T-helper 17 cell (primary cell): ENCODE measurements at regions not wholly inside any gene's neighbourhood (a gene's known extent, or its start where the extent isn't known, plus 50 kb on each side); places are given as distances from the start of the nearest gene placed in this dataset.

Experiments
- ATAC-seq: fragments of 150-1000 bp; cut with Tn5 transposase; 2 replicates; pipeline ENCODE4 v1.10.0; 2021; ENCODE audit warnings: mild to moderate bottlenecking, moderate library complexity
- DNase-seq, 3 donors: peaks; one replicate each; pipeline versions ENCODE4 v3.0.0 to v3.0.0-alpha.2; 2020 to 2021
- H3K9me3 ChIP-seq: one replicate; pipeline ENCODE4 v1.7.0; 2013; ENCODE audit warnings: low read length, mild to moderate bottlenecking; ENCODE audit not compliant: control insufficient read depth, poor library complexity, severe bottlenecking
- H3K27ac Mint-ChIP-seq: one replicate; pipeline ENCODE4 v1.8.0; 2022; ENCODE audit warnings: mild to moderate bottlenecking, moderate library complexity, mixed read lengths
- H3K27me3 Mint-ChIP-seq: one replicate; pipeline ENCODE4 v1.8.0; 2022; ENCODE audit warnings: mixed read lengths
- H3K36me3 Mint-ChIP-seq: one replicate; pipeline ENCODE4 v1.8.0; 2022; ENCODE audit warnings: low read depth, mixed read lengths
- H3K4me1 Mint-ChIP-seq: one replicate; pipeline ENCODE4 v1.8.0; 2022; ENCODE audit warnings: mild to moderate bottlenecking, mixed read lengths
- H3K4me3 Mint-ChIP-seq: one replicate; pipeline ENCODE4 v1.8.0; 2022; ENCODE audit warnings: mild to moderate bottlenecking, moderate library complexity, mixed read lengths

DNA sequence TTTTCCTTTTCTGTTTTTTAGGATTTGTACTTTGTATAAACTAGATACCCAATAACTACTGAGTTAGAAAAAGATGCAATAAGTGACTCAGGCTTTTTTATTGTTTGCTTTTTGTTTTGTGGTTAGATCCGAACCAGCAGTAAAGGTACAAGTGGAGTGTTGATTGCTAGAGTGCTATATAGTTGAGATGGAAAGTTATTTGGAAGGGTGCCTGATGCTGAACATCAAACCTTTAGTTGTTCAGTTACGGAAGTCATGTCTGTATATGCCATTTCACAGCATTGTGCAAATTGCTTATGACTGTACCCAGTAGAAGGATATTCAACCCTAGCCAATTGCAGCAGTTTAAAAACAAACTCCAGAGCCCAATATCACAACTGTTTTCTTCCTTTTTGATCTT, 285.1 kb downstream of the MAT2B start:
- Mint-ChIP-seq H3K4me1 (no peaks in the 10 kb centered on the region), H3K36me3 (no peaks in the 10 kb centered on the region), H3K27ac (no peak overlapping the region), H3K27me3 (no peaks in the 10 kb centered on the region), H3K4me3 (no peak overlapping the region)
- DNase-seq (no peak), ATAC-seq (no peak)
- H3K9me3 ChIP-seq, result no peaks in the 10 kb centered on the region

DNA sequence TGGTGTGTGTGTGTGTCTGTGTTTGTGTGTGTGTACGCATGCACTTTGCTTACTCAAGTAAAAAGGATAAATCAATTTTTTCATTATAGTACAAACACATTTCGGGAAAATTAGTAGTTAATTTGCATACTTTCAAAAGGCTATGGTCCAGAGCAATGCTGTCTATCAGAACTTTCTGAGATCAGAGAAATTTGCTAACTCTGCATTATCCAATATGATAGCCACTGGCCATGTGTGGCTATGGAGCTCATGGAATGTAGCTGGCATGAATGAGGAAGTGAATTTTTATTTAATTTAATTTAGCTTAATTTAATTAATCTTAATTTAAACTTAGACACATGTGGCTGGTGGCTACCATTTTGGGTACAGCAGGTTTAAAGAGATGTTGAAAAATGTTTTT, 289.6 kb downstream of the MAT2B start:
- no peak for ATAC-seq
- Mint-ChIP-seq H3K4me1 (no peaks in the 10 kb centered on the region), H3K36me3 (no peaks in the 10 kb centered on the region), H3K27ac (no peak overlapping the region), H3K4me3 (no peak overlapping the region), H3K27me3 (no peaks in the 10 kb centered on the region)
- no peak for DNase-seq
- no peaks in the 10 kb centered on the region for H3K9me3 ChIP-seq

DNA sequence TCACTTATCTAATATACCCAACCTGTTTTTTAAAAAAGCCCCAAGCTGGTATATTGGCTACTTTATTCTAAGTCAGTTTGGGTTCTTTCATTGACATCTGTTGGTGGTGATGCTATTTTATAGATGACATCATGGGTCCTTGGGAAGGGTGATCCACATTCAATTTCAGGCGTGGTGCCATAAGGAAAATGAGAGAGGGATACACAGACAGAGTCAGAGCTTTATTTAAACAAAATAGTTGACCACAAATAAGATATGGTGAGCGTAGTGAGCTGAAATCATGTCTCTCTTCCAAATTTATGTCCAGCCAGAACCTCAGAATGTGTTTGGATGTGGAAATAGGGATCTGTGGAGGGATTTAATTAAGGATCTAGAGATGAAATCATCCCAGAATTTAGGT, 302.4 kb downstream of the MAT2B start:
- H3K4me1 Mint-ChIP-seq, result no peaks in the 10 kb centered on the region
- DNase-seq (no peak), ATAC-seq (no peak)
- H3K36me3 Mint-ChIP-seq, result no peaks in the 10 kb centered on the region
- no peak overlapping the region for H3K4me3 Mint-ChIP-seq
- H3K9me3 ChIP-seq, result no peaks in the 10 kb centered on the region
- H3K27me3 Mint-ChIP-seq, result no peaks in the 10 kb centered on the region
- no peak overlapping the region for H3K27ac Mint-ChIP-seq

DNA sequence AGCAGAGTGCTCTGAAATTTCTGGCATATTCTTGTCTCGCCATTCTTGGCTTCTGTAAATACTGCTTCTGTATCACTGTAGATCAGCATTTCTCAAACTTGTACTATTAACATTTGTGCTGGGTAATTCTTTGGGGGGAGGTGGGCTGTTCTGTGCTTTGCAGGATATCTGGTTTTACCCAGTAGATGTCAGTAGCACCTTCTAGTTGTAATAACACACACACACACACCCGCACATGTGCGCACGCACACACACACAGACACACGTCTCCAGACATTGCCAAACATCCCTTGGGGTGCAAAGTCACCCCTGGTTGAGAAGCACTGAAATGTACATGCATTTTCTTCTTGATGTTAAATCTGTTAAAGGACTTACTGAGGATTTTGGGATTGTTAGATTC, 304.1 kb downstream of the MAT2B start:
- H3K36me3 Mint-ChIP-seq, result no peaks in the 10 kb centered on the region
- H3K27ac Mint-ChIP-seq, result no peak overlapping the region
- ATAC-seq (no peak), DNase-seq (no peak)
- no peaks in the 10 kb centered on the region for H3K27me3 Mint-ChIP-seq
- no peaks in the 10 kb centered on the region for H3K4me1 Mint-ChIP-seq
- no peaks in the 10 kb centered on the region for H3K9me3 ChIP-seq
- no peak overlapping the region for H3K4me3 Mint-ChIP-seq

DNA sequence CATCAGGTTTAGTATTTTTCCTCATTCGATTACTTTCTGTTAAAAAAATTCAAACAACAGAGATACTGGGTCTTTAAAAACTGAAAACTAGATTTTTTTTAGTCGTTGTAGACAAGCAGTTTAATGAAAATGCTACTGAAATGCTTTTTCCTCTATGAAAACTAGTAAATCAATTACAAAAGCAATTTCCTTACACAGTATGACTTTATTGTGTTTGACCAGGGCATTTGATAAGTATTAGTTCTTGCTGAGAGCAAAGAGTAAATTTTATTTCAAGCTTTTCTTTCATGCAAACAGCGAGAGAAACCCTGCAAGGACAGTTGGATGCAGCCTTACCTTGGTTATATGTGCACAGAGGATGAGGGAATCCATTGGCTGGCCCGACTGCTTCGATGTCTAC, 308.5 kb downstream of the MAT2B start:
- no peaks in the 10 kb centered on the region for H3K4me1 Mint-ChIP-seq
- no peak overlapping the region for H3K4me3 Mint-ChIP-seq
- no peak for DNase-seq
- no peaks in the 10 kb centered on the region for H3K9me3 ChIP-seq
- no peak overlapping the region for H3K27ac Mint-ChIP-seq
- no peaks in the 10 kb centered on the region for H3K27me3 Mint-ChIP-seq
- no peaks in the 10 kb centered on the region for H3K36me3 Mint-ChIP-seq
- ATAC-seq, result no peak

DNA sequence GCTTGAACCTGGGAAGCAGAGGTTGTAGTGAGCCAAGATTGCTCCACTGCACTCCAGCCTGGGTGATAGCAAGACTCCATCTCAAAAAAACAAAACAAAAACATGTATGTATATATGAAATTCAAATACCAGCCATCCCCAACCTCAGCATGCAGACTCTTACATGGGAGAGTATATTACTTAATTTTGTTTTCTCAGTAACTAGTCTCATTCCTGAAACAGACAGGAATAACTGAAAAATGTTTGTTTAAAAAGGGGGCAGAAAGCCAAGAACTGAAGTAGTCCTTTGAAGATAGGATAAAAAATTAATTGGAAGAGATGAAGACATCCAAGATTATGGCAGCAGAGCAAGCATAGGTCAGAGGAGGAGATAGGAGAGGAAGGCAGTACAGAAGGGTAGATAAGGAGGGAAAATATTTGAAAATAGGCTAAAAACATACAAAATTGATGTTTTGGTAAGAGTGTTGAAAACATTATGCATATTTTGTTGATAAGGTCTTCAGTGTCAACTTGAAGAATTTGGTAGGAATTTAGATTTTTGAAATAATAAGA, 309.9 kb downstream of the MAT2B start:
- H3K27me3 Mint-ChIP-seq, result no peaks in the 10 kb centered on the region
- H3K4me3 Mint-ChIP-seq, result no peak overlapping the region
- no peak for ATAC-seq

DNA sequence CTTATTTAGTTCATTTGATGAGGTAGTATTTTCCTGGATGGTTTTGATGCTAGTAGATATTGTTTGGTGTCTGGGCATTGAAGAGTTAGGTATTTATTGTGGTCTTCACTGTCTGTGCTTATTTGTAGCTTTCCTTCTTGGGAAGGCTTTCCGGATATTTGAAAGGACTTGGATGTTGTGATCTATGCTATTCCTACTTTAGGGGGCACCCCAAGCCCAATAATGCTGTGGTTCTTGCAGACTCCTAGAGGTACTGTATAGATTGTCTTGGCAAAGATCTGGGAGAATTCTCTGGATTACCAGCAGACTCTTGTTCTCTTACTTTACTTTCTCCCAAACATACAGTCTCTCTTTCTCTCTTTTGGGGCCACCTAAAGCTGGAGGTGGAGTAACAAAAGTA, 315.7 kb downstream of the MAT2B start:
- H3K36me3 Mint-ChIP-seq, result no peaks in the 10 kb centered on the region
- DNase-seq (no peak), ATAC-seq (no peak)
- peaks cover 2% of the 10 kb centered on the region for H3K9me3 ChIP-seq
- no peaks in the 10 kb centered on the region for H3K27me3 Mint-ChIP-seq
- no peak overlapping the region for H3K27ac Mint-ChIP-seq
- H3K4me1 Mint-ChIP-seq, result no peaks in the 10 kb centered on the region
- no peak overlapping the region for H3K4me3 Mint-ChIP-seq

More for the DNA sequence above, 309.9 kb downstream of the MAT2B start:
- Mint-ChIP-seq H3K4me1 (no peaks in the 10 kb centered on the region), H3K36me3 (no peaks in the 10 kb centered on the region), H3K27ac (no peak overlapping the region)
- H3K9me3 ChIP-seq, result peaks cover 2% of the 10 kb centered on the region
- no peak for DNase-seq

DNA sequence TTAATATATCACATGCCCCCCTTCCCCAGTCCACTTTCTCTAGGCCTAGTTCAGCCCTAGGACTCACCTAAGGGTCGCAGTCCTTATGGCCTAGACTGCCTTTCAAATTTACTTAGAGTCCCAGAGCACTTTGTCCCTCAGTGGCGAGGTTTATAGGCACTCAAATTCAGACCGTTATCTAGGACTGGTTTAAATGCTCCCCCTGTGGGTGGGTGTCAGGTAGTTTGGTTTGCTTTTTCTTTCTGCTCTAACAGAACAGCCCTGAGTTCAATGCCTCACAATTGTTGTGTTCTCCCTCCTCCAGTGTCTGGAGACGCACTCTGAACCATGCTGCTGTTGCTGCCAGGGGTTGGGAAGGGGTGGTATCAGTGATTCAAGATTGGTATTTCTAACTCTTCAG, 317.1 kb downstream of the MAT2B start:
- no peak for DNase-seq
- H3K27ac Mint-ChIP-seq, result no peak overlapping the region
- H3K36me3 Mint-ChIP-seq, result no peaks in the 10 kb centered on the region
- H3K27me3 Mint-ChIP-seq, result no peaks in the 10 kb centered on the region
- no peaks in the 10 kb centered on the region for H3K4me1 Mint-ChIP-seq
- no peak overlapping the region for H3K4me3 Mint-ChIP-seq
- ATAC-seq, result no peak
- peaks cover 2% of the 10 kb centered on the region for H3K9me3 ChIP-seq

DNA sequence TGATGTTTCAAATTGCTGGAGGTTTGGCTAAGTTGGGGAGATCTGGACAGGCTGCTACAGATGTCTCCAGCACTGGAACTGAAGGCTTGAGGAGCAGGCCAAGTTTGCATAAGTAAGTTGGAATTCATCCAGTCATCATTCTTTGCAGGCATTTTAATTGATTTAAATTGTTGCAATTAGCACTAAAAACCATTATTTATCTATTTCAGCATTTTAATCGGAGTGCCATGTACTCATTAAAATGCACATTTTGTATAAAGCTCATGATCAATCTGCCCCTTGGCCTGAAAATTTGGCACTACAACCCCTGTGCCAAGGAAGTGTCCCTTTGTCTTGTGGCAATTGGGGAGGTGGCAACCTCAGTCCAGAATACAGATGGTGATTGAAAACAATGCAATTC, 320.2 kb downstream of the MAT2B start:
- Mint-ChIP-seq H3K27me3 (no peaks in the 10 kb centered on the region), H3K4me3 (no peak overlapping the region), H3K27ac (no peak overlapping the region), H3K4me1 (no peaks in the 10 kb centered on the region), H3K36me3 (no peaks in the 10 kb centered on the region)
- no peaks in the 10 kb centered on the region for H3K9me3 ChIP-seq
- ATAC-seq (no peak), DNase-seq (no peak)

DNA sequence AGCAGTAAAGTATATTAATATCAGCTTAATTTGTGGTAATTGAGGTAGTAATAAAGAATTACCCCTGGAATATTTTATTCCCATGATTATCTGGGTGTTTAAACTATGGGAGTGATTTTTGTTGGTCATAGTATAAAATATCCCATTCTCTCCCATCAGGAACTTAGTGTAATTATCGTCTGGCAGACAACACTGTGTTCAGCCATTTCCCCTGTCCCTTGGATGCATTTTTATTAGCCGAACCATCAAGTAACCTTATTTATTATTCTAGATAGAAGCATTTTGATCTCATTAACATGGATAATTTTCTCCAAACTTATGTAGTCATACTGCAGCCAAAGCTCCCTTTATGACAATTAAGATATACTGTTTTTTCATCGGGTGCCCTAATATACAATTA, 320.8 kb downstream of the MAT2B start:
- no peak for DNase-seq
- ATAC-seq, result no peak
- no peaks in the 10 kb centered on the region for H3K9me3 ChIP-seq
- Mint-ChIP-seq H3K27me3 (no peaks in the 10 kb centered on the region), H3K36me3 (no peaks in the 10 kb centered on the region), H3K27ac (no peak overlapping the region), H3K4me3 (no peak overlapping the region), H3K4me1 (no peaks in the 10 kb centered on the region)

DNA sequence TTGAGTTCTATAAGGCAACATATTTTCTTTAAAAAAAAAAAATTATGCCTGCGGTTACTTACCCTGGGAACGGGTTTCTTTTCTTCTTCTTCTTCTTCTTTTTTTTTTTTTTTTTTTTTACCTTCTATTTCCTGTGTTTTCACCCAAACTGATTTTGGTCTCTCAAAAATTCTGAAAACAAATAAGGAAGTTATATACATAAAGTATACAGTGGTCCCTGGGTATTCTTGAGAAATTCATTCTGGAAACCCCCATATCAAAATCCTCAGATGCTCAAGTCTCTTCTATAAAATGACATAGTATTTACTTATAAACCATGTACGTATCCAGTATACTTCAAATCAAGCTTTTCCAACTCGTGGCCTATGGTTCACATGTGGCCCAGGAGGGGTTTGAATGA, 326.7 kb downstream of the MAT2B start:
- no peaks in the 10 kb centered on the region for H3K4me1 Mint-ChIP-seq
- no peaks in the 10 kb centered on the region for H3K36me3 Mint-ChIP-seq
- no peak overlapping the region for H3K27ac Mint-ChIP-seq
- H3K9me3 ChIP-seq, result no peaks in the 10 kb centered on the region
- no peak for ATAC-seq
- H3K27me3 Mint-ChIP-seq, result no peaks in the 10 kb centered on the region
- no peak overlapping the region for H3K4me3 Mint-ChIP-seq
- DNase-seq, result no peak

DNA sequence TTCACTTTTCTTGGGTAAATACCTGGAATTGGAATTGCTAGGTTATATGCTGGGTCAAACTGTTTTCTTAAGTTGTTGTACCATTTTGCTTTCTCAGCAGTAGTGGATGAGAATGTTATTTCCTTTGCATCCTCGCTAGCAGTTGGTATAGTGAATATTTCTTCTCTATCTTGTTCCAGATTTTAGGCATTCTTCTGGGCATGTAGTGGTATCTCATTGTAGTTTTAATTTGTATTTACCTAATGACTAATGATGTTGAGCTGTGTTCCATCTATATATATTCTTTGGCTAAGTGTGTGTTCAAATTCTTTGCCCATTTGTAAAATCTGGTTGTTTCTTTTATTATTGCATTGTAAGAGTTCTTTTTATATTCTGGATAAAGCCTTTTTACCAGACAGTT, 333.3 kb downstream of the MAT2B start:
- H3K4me3 Mint-ChIP-seq, result no peak overlapping the region
- no peaks in the 10 kb centered on the region for H3K27me3 Mint-ChIP-seq
- H3K4me1 Mint-ChIP-seq, result no peaks in the 10 kb centered on the region
- DNase-seq (no peak), ATAC-seq (no peak)
- H3K27ac Mint-ChIP-seq, result no peak overlapping the region
- no peaks in the 10 kb centered on the region for H3K9me3 ChIP-seq
- no peaks in the 10 kb centered on the region for H3K36me3 Mint-ChIP-seq

DNA sequence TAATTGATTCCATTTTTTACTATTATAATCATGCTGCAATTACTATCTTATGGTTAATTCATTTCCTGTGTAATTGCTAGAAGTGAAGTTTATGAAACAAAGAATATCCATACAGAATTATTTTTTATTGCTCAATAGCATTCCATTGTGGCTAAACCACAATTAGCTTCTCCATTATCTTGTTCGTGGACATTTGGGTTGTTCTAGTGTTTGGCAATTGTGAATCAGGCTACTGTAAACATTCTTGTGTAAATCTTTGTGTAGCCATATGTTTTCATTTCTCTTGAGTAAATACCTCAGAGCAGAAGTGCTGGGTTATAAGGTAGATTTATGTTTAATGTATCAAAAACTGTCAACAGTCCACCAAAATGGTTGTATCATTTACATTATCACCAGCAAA, 341.1 kb downstream of the MAT2B start:
- ATAC-seq (no peak), DNase-seq (no peak)
- no peak overlapping the region for H3K27ac Mint-ChIP-seq
- no peak overlapping the region for H3K4me3 Mint-ChIP-seq
- no peaks in the 10 kb centered on the region for H3K9me3 ChIP-seq
- no peaks in the 10 kb centered on the region for H3K36me3 Mint-ChIP-seq
- no peaks in the 10 kb centered on the region for H3K4me1 Mint-ChIP-seq
- H3K27me3 Mint-ChIP-seq, result no peaks in the 10 kb centered on the region

DNA sequence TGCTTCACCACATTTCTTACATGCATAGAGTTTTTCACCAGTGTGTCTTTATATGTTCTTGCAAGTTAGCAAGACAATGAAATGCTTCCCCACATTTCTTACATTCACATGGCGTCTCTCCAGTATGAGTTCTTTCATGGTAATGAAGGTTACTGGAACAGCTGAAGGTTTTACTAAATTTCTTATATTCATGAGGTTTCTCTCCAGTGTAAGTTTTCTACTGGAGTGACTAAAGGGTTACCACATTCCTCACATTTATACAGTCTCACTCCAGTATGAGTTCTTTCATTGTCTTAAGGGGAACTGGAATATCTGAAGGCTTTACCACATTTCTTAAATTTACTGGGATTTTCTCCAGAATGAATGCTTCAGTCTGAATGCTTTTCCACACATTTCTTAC, 350.3 kb downstream of the MAT2B start:
- Mint-ChIP-seq H3K4me1 (no peaks in the 10 kb centered on the region), H3K36me3 (no peaks in the 10 kb centered on the region), H3K27me3 (no peaks in the 10 kb centered on the region), H3K4me3 (no peak overlapping the region), H3K27ac (no peak overlapping the region)
- no peak for ATAC-seq
- H3K9me3 ChIP-seq, result no peaks in the 10 kb centered on the region
- no peak for DNase-seq

DNA sequence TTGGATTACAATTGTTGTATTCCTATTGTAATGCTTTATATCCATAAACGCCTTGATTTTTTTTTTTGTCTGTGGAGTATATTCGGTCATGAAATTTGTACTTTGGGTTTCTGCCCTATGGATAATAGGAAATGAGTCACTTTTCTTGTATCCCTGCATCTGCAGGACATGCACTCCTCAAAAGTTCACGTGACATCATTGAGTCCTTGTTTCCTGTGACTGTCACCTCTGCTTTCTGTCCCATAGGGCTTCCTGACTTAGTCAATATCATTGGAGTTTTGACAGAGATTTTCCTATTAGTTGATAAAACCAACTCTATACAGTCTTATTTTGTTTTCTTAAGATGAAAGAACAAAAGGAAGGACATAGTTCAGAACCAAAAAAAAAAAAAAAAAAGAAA, 356.3 kb downstream of the MAT2B start:
- no peaks in the 10 kb centered on the region for H3K4me1 Mint-ChIP-seq
- H3K9me3 ChIP-seq, result no peaks in the 10 kb centered on the region
- ATAC-seq (no peak), DNase-seq (no peak)
- H3K36me3 Mint-ChIP-seq, result no peaks in the 10 kb centered on the region
- no peaks in the 10 kb centered on the region for H3K27me3 Mint-ChIP-seq
- H3K27ac Mint-ChIP-seq, result no peak overlapping the region
- no peak overlapping the region for H3K4me3 Mint-ChIP-seq
